HG03139 (cell line): ENCODE measurements at regions not wholly inside any gene's neighbourhood (a gene's known extent, or its start where the extent isn't known, plus 50 kb on each side); places are given as distances from the start of the nearest gene placed in this dataset.

ENCODE experiments used
- ATAC-seq: cut with Tn5 transposase; IDR thresholded peaks from one replicate; pipeline ENCODE4 v1.9.1; 2021; ENCODE audit not compliant: unreplicated experiment

GRCh38 chr1:80054129-80054528 is 1047.6 kb upstream of the ADGRL4 start:
- no peak for ATAC-seq

- ATAC-seq, result no peak
Observed at GRCh38 chr1:80053613-80054012, 1047.1 kb upstream of the ADGRL4 start.

GRCh38 chr1:80050523-80050922 is 1044.0 kb upstream of the ADGRL4 start:
- no peak for ATAC-seq

GRCh38 chr1:80050085-80050484 is 1043.6 kb upstream of the ADGRL4 start:
- ATAC-seq, result no peak

GRCh38 chr1:80048716-80049115 is 1042.2 kb upstream of the ADGRL4 start:
- no peak for ATAC-seq

- ATAC-seq, result no peak
Observed at GRCh38 chr1:80047791-80048190, 1041.3 kb upstream of the ADGRL4 start.

GRCh38 chr1:80044662-80045061 is 1038.1 kb upstream of the ADGRL4 start:
- no peak for ATAC-seq

- ATAC-seq, result no peak
Observed at GRCh38 chr1:80036690-80037432, 1030.3 kb upstream of the ADGRL4 start.

- ATAC-seq, result no peak
Observed at GRCh38 chr1:80023358-80023757, 1016.8 kb upstream of the ADGRL4 start.

GRCh38 chr1:80021891-80022290 is 1015.4 kb upstream of the ADGRL4 start:
- ATAC-seq, result no peak

- no peak for ATAC-seq
Observed at GRCh38 chr1:80018348-80018747, 1011.8 kb upstream of the ADGRL4 start.

GRCh38 chr1:80008934-80009333 is 1002.4 kb upstream of the ADGRL4 start:
- no peak for ATAC-seq

- ATAC-seq, result no peak
Observed at GRCh38 chr1:80003250-80003649, 996.7 kb upstream of the ADGRL4 start.

GRCh38 chr1:79988401-79988800 is 981.9 kb upstream of the ADGRL4 start:
- ATAC-seq, result no peak

GRCh38 chr1:79982211-79982610 is 975.7 kb upstream of the ADGRL4 start:
- no peak for ATAC-seq

- no peak for ATAC-seq
Observed at GRCh38 chr1:79981481-79981880, 975.0 kb upstream of the ADGRL4 start.

GRCh38 chr1:79979346-79979745 is 972.8 kb upstream of the ADGRL4 start:
- ATAC-seq, result no peak

- ATAC-seq, result no peak
Observed at GRCh38 chr1:79976287-79976686, 969.8 kb upstream of the ADGRL4 start.

- no peak for ATAC-seq
Observed at GRCh38 chr1:79974659-79975058, 968.1 kb upstream of the ADGRL4 start.

- no peak for ATAC-seq
Observed at GRCh38 chr1:79969886-79970285, 963.4 kb upstream of the ADGRL4 start.

GRCh38 chr1:79966438-79966837 is 959.9 kb upstream of the ADGRL4 start:
- no peak for ATAC-seq

- ATAC-seq, result no peak
Observed at GRCh38 chr1:79959635-79960034, 953.1 kb upstream of the ADGRL4 start.

GRCh38 chr1:79955966-79956365 is 949.4 kb upstream of the ADGRL4 start:
- no peak for ATAC-seq
